Fibroblast of the conjunctiva (primary cell): ENCODE measurements at regions not wholly inside any gene's neighbourhood (a gene's known extent, or its start where the extent isn't known, plus 50 kb on each side); places are given as distances from the start of the nearest gene placed in this dataset.
"Not testable (repeated sequence)": the region's sequence is repeated elsewhere in the genome, so short reads cannot be mapped to it uniquely, and the experiment has no call there.

ENCODE experiments used
- DNase-seq: peaks from one replicate; pipeline ENCODE4 v3.0.0-alpha.2; 2010; ENCODE audit warnings: low read depth

DNA sequence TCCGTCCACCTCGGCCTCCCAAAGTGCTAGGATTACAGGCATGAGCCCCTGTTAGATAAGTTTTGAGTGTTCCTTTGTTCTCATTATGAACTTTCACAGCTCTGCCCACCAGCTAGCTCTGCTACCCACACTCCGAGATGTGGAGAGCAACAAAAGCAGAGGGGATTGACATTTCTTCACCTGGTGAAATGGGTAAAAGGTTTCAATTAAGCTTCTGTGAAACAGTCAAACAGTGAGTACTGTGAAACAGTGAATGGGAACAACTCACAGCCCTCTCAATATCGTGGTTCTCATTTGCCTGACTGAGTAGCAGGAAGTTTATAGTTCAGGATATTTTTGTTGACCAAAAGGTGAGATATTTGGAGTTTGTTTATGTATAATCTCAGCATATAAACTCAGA is 412.8 kb downstream of the CD83 start:
- DNase-seq: no peak

DNA sequence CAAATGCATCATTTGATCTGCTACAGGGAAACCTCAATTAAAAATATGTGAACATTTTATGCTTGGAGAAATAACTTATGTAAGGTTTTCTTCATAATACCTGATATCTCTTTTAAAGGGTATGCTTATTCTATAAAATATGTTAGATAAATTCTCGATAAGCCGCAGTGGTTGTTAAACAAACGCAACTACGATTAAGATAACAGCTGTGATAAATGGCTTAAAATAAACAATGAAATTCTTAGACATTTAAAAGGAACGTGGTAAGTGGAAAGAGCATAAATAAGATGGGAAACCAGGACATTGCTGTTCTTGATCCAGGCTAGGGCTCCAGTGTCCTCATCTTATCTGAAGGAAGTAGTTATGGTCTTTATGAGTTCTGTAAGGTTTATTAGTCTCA is 415.9 kb downstream of the CD83 start:
- no peak for DNase-seq

GRCh38 chr6:14537030-14537429 is 419.5 kb downstream of the CD83 start:
- DNase-seq: no peak

- no peak for DNase-seq
Measured at GRCh38 chr6:14540276-14540675, 422.7 kb downstream of the CD83 start.

GRCh38 chr6:14540810-14541540 is 423.4 kb downstream of the CD83 start:
- DNase-seq: no peak

GRCh38 chr6:14542670-14543366 is 425.2 kb downstream of the CD83 start:
- DNase-seq: peak; percentile 21

GRCh38 chr6:14543971-14544585 is 426.5 kb downstream of the CD83 start:
- DNase-seq: no peak

DNA sequence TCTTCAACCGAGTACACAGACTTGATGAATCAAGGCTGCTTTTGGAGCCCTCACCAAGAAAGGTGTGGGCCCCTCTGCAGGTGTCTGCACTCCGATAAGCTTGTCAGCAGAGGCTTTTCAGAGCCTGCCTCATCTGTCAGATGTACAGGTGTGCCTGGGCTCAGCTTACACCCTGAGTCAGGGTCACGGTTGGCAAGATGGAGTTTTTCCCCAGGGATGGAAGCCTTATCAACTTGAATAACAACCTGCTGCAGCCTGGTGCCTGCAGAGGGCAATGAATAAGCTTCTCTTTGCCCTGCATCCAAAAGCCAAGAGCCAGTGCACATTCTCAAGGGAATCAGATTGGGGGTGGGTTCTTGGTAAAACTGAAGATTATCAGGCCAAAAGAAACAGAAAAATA is 427.1 kb downstream of the CD83 start:
- DNase-seq: no peak

DNA sequence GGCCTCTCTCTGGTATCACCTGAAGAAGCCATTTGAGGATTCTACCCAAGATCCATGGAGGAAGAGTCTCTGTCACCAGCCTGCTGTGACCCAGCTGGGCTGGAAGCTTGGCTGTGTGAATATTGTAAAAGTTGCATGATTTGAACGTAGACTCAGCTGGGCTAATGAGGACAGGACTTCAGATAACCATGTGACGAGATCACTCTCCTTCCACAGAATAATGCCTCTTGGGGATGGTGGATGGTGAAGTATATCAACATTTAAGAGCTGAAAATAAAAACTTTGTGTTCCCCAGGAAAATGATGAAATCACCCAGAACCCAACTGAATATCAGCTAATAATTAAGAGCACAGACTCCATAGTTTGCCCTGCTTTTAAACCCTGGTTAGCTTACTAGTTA is 427.9 kb downstream of the CD83 start:
- DNase-seq: no peak

DNA sequence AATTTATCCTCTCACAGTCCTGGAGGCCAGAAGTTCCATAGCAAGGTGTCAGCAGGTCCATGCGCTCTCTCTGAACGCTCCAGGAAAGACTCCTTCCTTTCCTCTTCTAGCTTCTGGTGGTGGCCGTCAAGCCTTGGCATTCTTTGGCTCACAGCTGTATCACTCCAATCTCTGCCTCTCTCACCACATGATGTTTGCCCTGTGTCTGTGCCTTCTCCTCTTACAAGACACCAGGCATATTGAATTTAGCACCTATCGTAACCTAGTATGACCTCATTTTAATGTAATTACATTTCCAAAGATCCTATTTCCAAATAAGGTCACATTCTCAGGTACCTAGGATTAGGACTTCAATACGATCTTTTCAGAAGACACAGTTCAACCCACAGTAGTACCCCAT is 428.5 kb downstream of the CD83 start:
- DNase-seq: no peak

GRCh38 chr6:14547284-14547998 is 429.9 kb downstream of the CD83 start:
- no peak for DNase-seq

DNA sequence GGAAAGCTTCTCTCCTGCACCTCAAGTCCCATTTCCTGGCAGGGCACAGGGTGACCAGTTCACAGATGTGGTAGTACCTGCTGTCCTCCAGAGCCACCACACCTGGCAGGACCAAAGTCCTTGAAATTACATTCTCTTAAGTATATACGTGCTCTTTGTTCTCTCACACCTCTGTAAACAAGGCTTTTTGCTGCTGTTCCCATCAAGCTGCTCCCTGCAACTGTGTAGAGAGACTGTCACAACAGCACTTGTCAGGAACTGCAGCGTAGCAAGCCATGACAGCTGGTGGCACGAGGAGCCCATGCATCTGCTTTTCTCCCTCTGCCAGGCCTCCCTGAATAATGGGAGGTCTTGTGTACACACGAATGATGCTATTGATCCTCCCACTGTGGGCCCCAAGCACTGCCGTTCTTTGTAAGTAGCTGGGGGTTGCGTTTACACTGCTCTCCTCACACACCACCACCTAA is 431.8 kb downstream of the CD83 start:
- no peak for DNase-seq

- DNase-seq: no peak
Measured at GRCh38 chr6:14549871-14550270, 432.3 kb downstream of the CD83 start.

DNA sequence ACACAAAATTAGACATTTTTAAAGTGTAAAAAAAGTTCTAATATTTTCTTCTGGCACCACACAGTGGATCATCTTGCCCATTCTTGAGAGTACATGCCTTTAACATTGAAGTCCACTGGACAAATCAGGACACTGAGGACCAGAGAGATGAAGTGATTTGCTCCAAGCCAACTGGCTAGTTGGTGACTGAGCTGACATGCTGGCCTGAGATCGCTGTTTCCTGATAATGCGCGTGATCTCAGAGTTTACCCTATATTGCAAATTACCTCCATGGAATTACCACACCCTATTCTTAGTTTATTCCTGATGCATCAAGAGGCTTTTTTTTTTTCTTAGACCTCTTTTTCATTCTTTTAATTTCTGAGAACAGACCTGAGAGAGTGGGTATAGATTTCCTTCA is 432.8 kb downstream of the CD83 start:
- DNase-seq: no peak

- DNase-seq: peak; percentile 27
Measured at GRCh38 chr6:14550822-14551221, 433.2 kb downstream of the CD83 start.

DNA sequence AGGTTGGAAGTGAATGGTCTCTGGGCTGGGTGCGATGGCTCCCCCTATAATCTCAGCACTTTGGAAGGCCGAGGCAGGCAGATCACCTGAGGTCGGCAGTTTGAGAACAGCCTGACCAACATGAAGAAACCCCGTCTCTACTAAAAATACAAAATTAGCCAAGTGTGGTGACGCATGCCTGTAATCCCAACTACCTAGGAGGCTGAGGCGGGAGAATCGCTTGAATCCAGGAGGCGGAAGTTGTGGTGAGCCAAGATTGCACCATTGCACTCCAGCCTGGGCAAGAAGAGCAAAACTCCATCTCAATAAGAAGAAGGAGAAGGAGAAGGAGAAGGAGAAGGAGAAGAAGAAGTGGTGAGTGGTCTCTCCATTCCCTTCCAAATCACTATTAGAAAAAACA is 434.0 kb downstream of the CD83 start:
- not testable (repeated sequence) for DNase-seq

DNA sequence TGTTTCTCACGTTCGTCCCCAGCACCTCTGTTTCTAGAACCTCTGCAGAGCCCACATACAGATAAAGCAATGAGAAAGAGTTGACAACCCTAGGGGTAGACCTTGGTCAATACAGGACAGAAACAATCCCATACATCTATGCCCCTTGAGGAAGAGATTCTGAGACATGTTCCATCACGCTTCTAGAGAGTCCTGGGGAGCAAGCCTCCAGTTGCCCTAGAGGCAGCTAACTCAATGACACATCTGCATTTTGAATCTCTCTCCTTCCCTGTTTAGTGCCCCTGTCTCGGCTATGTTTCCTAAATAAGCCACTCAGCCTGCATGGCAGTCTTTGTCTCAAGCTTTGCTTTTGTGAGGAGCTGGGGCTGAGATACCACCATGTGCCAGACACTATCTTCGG is 435.3 kb downstream of the CD83 start:
- no peak for DNase-seq

GRCh38 chr6:14553515-14553914 is 435.9 kb downstream of the CD83 start:
- no peak for DNase-seq

DNA sequence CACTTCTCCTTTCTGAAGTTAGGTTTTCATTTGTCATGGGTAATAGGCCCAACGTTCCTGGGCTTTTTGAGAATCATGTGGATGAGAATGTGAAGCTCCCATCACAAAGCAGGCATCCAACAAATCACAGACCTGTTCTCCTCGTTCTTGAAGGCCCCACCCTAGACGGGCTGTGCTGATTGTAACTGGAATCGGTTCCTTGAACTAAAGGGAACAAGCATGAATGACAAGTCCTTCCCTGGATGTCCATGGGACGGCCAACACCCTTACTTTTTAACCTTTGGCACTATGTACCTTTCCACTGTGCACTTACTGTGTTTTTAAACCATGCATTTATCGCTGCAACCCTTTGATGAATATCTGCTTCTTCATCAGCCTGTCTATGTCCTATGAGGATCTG is 438.2 kb downstream of the CD83 start:
- no peak for DNase-seq

DNA sequence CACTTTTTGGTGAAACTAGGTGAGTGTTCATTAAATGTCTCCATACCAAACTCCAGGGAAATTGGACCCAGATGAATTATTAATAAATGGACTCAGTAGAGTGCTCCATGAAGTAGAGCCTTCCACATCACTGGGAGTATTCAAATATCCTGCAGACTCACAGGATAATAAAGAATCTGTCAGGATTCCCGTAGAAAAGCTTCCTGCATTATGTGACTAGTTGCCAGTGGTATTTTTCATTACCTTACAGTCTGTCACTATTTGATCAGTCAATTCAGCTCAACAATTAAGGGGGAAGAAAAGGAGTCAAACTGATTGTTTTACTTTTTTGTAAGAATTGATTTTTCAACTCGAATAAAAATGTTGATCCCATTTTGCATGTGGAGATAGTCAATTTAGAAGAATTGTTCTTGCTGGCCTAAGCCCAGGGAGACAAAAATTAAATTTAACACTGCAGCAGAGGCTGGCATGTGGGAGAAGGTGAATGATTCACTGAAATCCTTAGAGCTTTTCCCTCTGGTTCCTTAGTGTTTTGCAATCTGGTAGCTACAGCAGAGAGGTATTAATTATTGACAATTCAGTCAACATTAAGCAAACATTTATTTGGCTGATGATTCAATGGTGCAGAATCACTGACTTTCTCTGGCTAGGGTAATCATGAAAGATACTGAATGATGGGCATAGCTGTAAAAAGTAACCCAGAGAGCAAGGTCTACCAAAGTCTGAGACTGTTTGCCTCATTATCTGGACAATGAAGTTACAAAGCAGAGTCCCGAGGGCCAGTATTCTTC is 442.4 kb downstream of the CD83 start:
- DNase-seq: no peak

DNA sequence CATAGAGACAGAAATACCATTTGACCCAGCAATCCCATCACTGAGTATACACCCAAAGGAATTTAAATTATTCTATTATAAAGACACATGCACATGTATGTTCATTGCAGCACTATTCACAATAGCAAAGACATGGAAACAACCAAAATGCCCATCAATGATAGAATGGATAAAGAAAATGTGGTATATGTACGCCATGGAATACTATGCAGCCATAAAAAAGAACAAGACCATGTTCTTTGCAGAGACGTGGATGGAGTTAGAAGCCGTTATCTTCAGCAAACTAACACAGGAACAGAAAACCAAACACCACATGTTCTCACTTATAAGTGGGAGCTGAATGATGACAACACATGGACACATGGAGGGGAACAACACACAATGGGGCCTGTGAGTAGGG is 444.0 kb downstream of the CD83 start:
- DNase-seq: not testable (repeated sequence)

GRCh38 chr6:14567842-14568241 is 450.3 kb downstream of the CD83 start:
- no peak for DNase-seq
